Cardiac fibroblast (primary cell): ENCODE measurements at regions not wholly inside any gene's neighbourhood (a gene's known extent, or its start where the extent isn't known, plus 50 kb on each side); places are given as distances from the start of the nearest gene placed in this dataset.

Source experiments
- DNase-seq, 2 donors: peaks; one replicate each; pipeline versions ENCODE4 v3.0.0 to v3.0.0-alpha.2; 2010; ENCODE audit warnings: low read depth in 2 of 2
- H3K4me3 ChIP-seq, 2 donors: replicated peaks in 1 of 2; 1 replicate in 1 of 2; 2 replicates in 1 of 2; pipeline ENCODE4 v1.5.1; 2011; ENCODE audit warnings: low read depth in 2 of 2, low read length in 2 of 2, mild to moderate bottlenecking in 2 of 2, moderate library complexity in 1 of 2
- TF ChIP-seq, protein P1 (sequence below): IDR thresholded peaks from one replicate; pipeline ENCODE4 v1.5.1; 2011; ENCODE audit warnings: low read depth, mild to moderate bottlenecking, low read length, inconsistent platforms

- DNase-seq = no peak
- TF ChIP-seq, protein P1, sequence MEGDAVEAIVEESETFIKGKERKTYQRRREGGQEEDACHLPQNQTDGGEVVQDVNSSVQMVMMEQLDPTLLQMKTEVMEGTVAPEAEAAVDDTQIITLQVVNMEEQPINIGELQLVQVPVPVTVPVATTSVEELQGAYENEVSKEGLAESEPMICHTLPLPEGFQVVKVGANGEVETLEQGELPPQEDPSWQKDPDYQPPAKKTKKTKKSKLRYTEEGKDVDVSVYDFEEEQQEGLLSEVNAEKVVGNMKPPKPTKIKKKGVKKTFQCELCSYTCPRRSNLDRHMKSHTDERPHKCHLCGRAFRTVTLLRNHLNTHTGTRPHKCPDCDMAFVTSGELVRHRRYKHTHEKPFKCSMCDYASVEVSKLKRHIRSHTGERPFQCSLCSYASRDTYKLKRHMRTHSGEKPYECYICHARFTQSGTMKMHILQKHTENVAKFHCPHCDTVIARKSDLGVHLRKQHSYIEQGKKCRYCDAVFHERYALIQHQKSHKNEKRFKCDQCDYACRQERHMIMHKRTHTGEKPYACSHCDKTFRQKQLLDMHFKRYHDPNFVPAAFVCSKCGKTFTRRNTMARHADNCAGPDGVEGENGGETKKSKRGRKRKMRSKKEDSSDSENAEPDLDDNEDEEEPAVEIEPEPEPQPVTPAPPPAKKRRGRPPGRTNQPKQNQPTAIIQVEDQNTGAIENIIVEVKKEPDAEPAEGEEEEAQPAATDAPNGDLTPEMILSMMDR = no peak
- no peak overlapping the region for H3K4me3 ChIP-seq
Measured at GRCh38 chr22:35488513-35488912, 52.1 kb upstream of the RASD2 start.

GRCh38 chr22:35489239-35489638 lies 51.4 kb upstream of the RASD2 start:
- TF ChIP-seq, protein P1 = no peak
- DNase-seq = no peak
- H3K4me3 ChIP-seq = no peak overlapping the region
